ENCODE measurements at regions not wholly inside any gene's neighbourhood (a gene's known extent, or its start where the extent isn't known, plus 50 kb on each side); places are given as distances from the start of the nearest gene placed in this dataset.

GRCh38 chr6:33950472-33950881, 146.7 kb upstream of the MLN start:
- no peak for DNase-seq (ENCODE audit: low spot score in 2 of 2)
- WGBS, 2 donors, result 28 to 51% methylated on average over 2 of the region's 2 CpGs
- TF ChIP-seq CTCF (IDR thresholded peaks at IDR 0.05), result no peak
- TF ChIP-seq POLR2A (IDR thresholded peaks at IDR 0.05), result no peak
- no peak overlapping the region for H3K4me3 ChIP-seq (ENCODE audit: low read depth, poor library complexity, severe bottlenecking)
- intact Hi-C loops (cut with DNase I; ENCODE audit: low total_unique reads), result no loop called here

- TF ChIP-seq CTCF (IDR thresholded peaks at IDR 0.05), result no peak
- TF ChIP-seq POLR2A (IDR thresholded peaks at IDR 0.05), result no peak
- no peak for DNase-seq (ENCODE audit: low spot score in 2 of 2)
- H3K4me3 ChIP-seq (ENCODE audit: low read depth, poor library complexity, severe bottlenecking), result no peak overlapping the region
- intact Hi-C loops (cut with DNase I; ENCODE audit: low total_unique reads), result no loop called here
- WGBS, 2 donors, result 74 to 80% methylated on average over 9 of the region's 9 CpGs
Measured at GRCh38 chr6:33949877-33950435, 146.2 kb upstream of the MLN start.

GRCh38 chr6:33949111-33949510, 145.3 kb upstream of the MLN start:
- 85 to 90% methylated on average over 5 of the region's 5 CpGs for WGBS, 2 donors
- no peak for DNase-seq (ENCODE audit: low spot score in 2 of 2)
- no peak overlapping the region for H3K4me3 ChIP-seq (ENCODE audit: low read depth, poor library complexity, severe bottlenecking)
- TF ChIP-seq CTCF (IDR thresholded peaks at IDR 0.05) (no peak), POLR2A (IDR thresholded peaks at IDR 0.05) (no peak)
- intact Hi-C loops (cut with DNase I; ENCODE audit: low total_unique reads), result no loop called here

- no peak overlapping the region for H3K4me3 ChIP-seq (ENCODE audit: low read depth, poor library complexity, severe bottlenecking)
- 74 to 83% methylated on average over 6 of the region's 6 CpGs for WGBS, 2 donors
- intact Hi-C loops (cut with DNase I; ENCODE audit: low total_unique reads), result no loop called here
- no peak for DNase-seq (ENCODE audit: low spot score in 2 of 2)
- TF ChIP-seq POLR2A (IDR thresholded peaks at IDR 0.05), result no peak
- no peak for TF ChIP-seq CTCF (IDR thresholded peaks at IDR 0.05)
Measured at GRCh38 chr6:33947916-33948594, 144.3 kb upstream of the MLN start.

GRCh38 chr6:33947047-33947446, 143.2 kb upstream of the MLN start:
- no peak for DNase-seq (ENCODE audit: low spot score in 2 of 2)
- intact Hi-C loops (cut with DNase I; ENCODE audit: low total_unique reads), result no loop called here
- TF ChIP-seq POLR2A (IDR thresholded peaks at IDR 0.05) (no peak), CTCF (IDR thresholded peaks at IDR 0.05) (no peak)
- WGBS, 2 donors, result 89 to 93% methylated on average over 4 of the region's 4 CpGs
- H3K4me3 ChIP-seq (ENCODE audit: low read depth, poor library complexity, severe bottlenecking), result no peak overlapping the region

GRCh38 chr6:33945931-33946330, 142.1 kb upstream of the MLN start:
- no peak for TF ChIP-seq POLR2A (IDR thresholded peaks at IDR 0.05)
- no peak for TF ChIP-seq CTCF (IDR thresholded peaks at IDR 0.05)
- intact Hi-C loops (cut with DNase I; ENCODE audit: low total_unique reads), result no loop called here
- no peak for DNase-seq (ENCODE audit: low spot score in 2 of 2)
- no peak overlapping the region for H3K4me3 ChIP-seq (ENCODE audit: low read depth, poor library complexity, severe bottlenecking)
- 95 to 98% methylated on average over 6 of the region's 6 CpGs for WGBS, 2 donors

Data from lower leg skin (tissue), 4 donors.